ENCODE measurements at regions not wholly inside any gene's neighbourhood (a gene's known extent, or its start where the extent isn't known, plus 50 kb on each side); places are given as distances from the start of the nearest gene placed in this dataset.
"Not testable (repeated sequence)": the region's sequence is repeated elsewhere in the genome, so short reads cannot be mapped to it uniquely, and the experiment has no call there.

DNA sequence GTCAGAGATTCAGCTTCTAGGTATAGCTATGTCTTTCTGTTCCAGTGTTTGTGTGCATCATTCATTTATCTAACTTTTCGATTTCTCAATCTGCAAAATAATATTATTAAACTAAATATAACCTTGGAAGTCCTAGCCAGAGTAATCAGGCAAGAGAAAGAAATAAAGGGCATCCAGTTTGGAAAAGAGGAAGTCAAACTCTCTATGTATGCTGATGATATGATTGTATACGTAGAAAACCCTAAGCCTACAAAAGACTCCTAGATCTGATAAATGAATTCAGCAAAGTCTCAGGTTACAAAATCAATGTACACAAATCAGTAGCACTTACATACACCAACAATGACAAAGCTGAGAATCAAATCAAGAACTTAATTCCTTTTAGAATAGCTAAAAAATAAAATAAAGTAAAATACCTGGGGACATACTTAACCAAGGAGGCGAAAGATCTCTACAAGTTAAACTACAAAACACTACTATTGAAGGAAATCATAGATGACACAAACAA is 718.2 kb downstream of the NTRK3 start:
- Histone ChIP-seq H3K4me1 (no peaks in the 10 kb centered on the region), H3K27ac (no peak overlapping the region), H3K36me3 (no peaks in the 10 kb centered on the region), H3K27me3 (no peaks in the 10 kb centered on the region), H3K4me3 (no peak overlapping the region), H3K9me3 (no peaks in the 10 kb centered on the region)
- TF ChIP-seq EP300 (IDR thresholded peaks at IDR 0.05): no peak
- no peak for TF ChIP-seq POLR2A (IDR thresholded peaks at IDR 0.05)
- no peak for TF ChIP-seq POLR2AphosphoS5 (IDR thresholded peaks at IDR 0.05)
- TF ChIP-seq CTCF (IDR thresholded peaks at IDR 0.05): no peak
- ATAC-seq: no peak
- 37 to 86% methylated on average over 3 of the region's 3 CpGs for WGBS, 2 donors (ENCODE audit: low coverage in 1 of 2)

- H3K4me1 ChIP-seq: no peaks in the 10 kb centered on the region
- ATAC-seq: no peak
- no peak overlapping the region for H3K27ac ChIP-seq
- H3K9me3 ChIP-seq: no peaks in the 10 kb centered on the region
- no peak for TF ChIP-seq POLR2A (IDR thresholded peaks at IDR 0.05)
- no peak for TF ChIP-seq EP300 (IDR thresholded peaks at IDR 0.05)
- TF ChIP-seq CTCF (IDR thresholded peaks at IDR 0.05): no peak
- TF ChIP-seq POLR2AphosphoS5 (IDR thresholded peaks at IDR 0.05): no peak
- WGBS, 2 donors (ENCODE audit: low coverage in 1 of 2): 41% methylated on average over 1 of the region's 1 CpG; no CpG with 5 or more reads in 1 of the 2 donors
- H3K36me3 ChIP-seq: no peaks in the 10 kb centered on the region
- no peak overlapping the region for H3K4me3 ChIP-seq
- no peaks in the 10 kb centered on the region for H3K27me3 ChIP-seq
Observed at GRCh38 chr15:87537295-87537694, 719.2 kb downstream of the NTRK3 start.

GRCh38 chr15:87533637-87534036 is 722.9 kb downstream of the NTRK3 start:
- not testable (repeated sequence) for H3K27me3 ChIP-seq, H3K4me1 ChIP-seq, H3K4me3 ChIP-seq, H3K36me3 ChIP-seq, H3K27ac ChIP-seq, ATAC-seq, H3K9me3 ChIP-seq
- 67 to 80% methylated on average over 1 of the region's 1 CpG for WGBS, 2 donors (ENCODE audit: low coverage in 1 of 2)

DNA sequence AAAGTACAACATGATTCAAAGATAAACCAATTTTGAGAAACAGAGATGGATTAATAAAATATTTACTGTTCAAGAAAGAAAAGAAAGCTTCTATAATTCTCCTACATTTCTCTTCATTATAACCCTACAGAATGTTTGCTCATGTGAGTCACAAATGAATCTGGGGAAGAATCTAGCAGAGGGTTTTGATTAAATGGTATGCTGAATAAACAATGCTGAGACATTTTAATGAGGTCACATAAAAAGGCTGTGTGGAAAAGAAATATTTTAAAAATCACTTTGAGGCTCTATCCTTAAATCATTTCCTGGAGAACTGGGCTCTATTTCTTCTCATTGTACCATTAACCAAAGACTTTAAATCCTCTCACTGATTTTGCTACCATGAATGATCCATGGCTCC is 727.7 kb downstream of the NTRK3 start:
- H3K4me1 ChIP-seq: no peaks in the 10 kb centered on the region
- H3K27me3 ChIP-seq: no peaks in the 10 kb centered on the region
- TF ChIP-seq POLR2AphosphoS5 (IDR thresholded peaks at IDR 0.05) (no peak), EP300 (IDR thresholded peaks at IDR 0.05) (no peak), CTCF (IDR thresholded peaks at IDR 0.05) (no peak), POLR2A (IDR thresholded peaks at IDR 0.05) (no peak)
- no peaks in the 10 kb centered on the region for H3K36me3 ChIP-seq
- ATAC-seq: no peak
- H3K9me3 ChIP-seq: no peaks in the 10 kb centered on the region
- H3K4me3 ChIP-seq: no peak overlapping the region
- H3K27ac ChIP-seq: no peak overlapping the region

DNA sequence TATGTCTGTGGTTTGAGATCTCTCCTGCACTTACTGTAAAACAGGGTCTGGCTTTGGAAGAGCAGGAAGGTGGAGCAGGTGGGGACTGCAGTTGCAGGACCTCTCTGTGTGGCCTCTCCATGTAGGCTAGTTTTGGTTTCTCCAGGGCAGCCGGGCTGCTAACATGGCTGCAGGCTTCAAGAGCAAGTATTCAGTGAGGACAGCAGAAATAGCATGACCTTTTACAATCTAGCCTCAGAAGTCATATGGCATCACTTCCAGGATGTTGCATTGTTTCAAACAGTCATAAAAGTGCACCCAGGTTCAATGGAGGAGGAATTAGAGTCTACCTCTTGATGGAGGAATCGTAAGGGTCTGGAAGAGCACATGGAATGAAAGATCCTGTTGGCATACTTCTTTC is 728.7 kb downstream of the NTRK3 start:
- ATAC-seq: no peak
- 60 to 89% methylated on average over 1 to 2 of the region's 2 CpGs for WGBS, 2 donors (ENCODE audit: low coverage in 1 of 2)

More for the DNA sequence above, 728.7 kb downstream of the NTRK3 start:
- TF ChIP-seq CTCF (IDR thresholded peaks at IDR 0.05) (no peak), EP300 (IDR thresholded peaks at IDR 0.05) (no peak), POLR2AphosphoS5 (IDR thresholded peaks at IDR 0.05) (no peak), POLR2A (IDR thresholded peaks at IDR 0.05) (no peak)
- Histone ChIP-seq H3K27me3 (no peaks in the 10 kb centered on the region), H3K27ac (no peak overlapping the region), H3K36me3 (no peaks in the 10 kb centered on the region), H3K4me1 (no peaks in the 10 kb centered on the region), H3K4me3 (no peak overlapping the region), H3K9me3 (no peaks in the 10 kb centered on the region)
